NCI-H1092 (cell line): ENCODE measurements at regions not wholly inside any gene's neighbourhood (a gene's known extent, or its start where the extent isn't known, plus 50 kb on each side); places are given as distances from the start of the nearest gene placed in this dataset.
"Not testable (repeated sequence)": the region's sequence is repeated elsewhere in the genome, so short reads cannot be mapped to it uniquely, and the experiment has no call there.

ENCODE experiments used
- DNase-seq: peaks from one replicate; lab custom pipeline; 2025; lab: John Stamatoyannopoulos, UW

DNA sequence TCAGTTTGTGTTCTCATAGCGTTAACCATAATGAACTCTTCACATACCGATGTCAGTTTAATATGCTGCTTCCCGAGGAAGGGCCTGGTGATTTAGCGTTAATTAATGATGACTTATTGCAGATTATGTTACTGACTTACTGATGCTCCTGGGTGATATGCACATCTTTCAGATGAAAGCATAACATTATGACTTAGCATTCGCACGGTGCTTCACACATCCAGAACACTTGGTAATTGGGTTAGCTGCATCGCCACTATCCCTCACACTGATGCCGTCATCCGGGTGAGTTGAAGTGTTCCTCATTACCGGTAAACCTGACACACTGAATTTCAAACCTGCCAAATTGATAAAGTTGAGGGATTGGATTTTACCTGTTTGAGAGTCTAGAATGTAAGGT lies 239.0 kb upstream of the PODXL start:
- no peak for DNase-seq

GRCh38 chr7:131792311-131792710 lies 235.9 kb upstream of the PODXL start:
- DNase-seq = no peak

GRCh38 chr7:131787101-131787500 lies 230.7 kb upstream of the PODXL start:
- no peak for DNase-seq

DNA sequence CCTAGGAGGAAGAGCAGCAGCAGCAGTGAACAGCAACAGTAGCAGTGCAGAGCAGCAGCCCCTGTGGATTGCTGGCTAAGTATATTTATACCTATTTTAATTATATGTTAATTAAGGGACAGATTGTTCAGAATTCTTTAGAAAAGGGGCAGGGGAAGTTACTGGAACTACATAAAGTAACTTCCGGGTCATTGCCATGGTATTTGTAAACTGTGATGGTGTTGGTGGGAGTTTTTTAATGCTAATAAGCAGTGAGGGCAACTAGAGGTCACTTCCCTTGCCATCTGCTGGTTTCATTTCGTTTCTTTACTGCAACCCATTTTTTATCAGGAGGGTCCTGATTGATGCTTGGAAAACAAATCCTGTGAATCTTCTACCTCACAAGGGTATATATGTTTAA lies 229.8 kb upstream of the PODXL start:
- DNase-seq = no peak

DNA sequence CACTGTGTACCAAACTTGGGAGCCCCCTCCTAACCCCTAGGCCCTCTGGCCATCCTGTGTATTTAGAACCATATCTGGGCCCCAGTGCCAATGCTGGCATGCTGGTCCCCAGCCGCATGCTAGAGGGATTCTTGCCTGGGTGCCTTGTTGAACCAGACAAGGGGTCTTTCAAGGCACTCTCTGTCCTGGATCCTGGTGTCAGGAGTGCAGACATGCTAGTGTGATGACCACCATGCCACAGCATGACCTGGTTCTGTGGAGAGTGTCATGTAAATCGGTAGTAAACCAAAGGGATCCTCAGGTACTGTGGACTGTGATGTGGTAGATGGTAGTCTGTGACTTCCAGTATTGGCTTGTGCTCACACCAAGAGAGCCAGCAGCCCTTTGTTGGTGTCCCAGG lies 222.2 kb upstream of the PODXL start:
- DNase-seq = no peak

DNA sequence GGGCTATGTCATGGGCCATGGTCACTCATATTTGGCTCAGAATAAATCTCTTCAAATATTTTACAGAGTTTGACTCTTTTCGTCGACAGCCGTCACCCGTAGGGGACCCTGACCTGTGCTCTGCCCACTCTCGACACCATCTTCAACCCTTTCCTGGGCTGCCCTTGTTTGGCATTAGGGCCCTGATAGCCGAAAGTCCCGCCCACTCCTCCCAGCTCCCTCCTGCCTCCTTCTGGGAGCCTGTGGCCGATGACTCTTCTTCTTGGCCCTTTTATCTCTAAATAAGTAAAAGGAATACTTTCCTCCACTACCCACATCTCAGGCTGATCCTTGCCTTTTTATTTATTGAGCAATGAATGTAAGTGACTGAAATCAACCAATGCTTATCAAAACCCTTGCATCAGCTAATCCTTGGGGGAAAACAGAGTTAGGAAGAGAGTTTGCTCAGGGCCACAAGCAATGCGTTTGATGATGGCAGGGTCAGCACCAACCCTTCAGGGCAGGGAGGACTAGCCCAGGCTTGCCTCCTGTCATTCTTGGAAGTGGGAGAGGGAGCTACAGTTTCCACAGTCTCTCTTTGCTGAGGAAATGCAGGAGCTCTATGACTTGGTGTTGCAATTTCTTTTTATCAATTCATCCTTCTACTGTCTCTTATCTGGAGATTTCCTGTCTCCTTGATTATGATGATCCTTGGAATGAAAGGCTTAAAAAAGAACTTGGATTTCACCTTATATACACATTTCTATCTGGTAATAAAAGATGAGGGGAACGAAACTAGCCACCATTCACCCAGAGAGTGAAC lies 218.2 kb upstream of the PODXL start:
- no peak for DNase-seq

DNA sequence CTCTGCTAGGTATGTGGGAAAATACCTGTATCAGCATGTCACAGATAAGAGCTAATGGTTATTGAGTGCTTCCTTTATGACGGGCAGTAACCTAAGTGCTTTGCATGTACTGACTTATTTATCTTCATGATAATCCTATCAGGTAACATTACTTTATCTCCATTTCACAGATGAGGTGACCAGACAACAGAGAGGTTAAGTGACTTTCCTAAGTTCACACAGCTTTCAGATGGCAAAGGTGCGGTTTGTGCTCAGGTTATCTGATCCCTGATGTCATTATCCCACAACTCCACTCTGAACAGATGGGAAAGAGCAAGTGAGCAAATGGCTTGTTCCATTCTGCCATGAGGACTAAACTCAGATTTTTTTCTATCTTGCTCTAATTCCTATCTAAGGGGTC lies 217.0 kb upstream of the PODXL start:
- DNase-seq = no peak

DNA sequence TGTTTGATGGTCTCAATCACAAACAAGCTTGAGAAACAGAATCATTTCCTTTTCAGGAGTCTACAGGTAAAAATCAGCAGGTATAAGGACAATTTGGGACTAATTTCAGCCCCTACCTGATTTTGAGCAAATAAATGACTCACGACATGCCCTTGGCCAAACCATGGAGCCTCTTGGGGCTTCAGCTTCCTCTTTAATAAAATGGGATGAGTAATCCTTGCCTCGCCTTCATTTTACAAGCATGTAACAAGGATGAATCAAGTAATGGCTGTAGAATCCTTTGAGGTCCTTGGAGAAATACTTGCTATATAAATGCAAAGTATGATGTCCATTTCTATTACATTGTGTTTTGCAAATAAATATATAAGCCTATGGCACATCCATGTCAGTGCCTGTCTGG lies 212.8 kb upstream of the PODXL start:
- DNase-seq = no peak

DNA sequence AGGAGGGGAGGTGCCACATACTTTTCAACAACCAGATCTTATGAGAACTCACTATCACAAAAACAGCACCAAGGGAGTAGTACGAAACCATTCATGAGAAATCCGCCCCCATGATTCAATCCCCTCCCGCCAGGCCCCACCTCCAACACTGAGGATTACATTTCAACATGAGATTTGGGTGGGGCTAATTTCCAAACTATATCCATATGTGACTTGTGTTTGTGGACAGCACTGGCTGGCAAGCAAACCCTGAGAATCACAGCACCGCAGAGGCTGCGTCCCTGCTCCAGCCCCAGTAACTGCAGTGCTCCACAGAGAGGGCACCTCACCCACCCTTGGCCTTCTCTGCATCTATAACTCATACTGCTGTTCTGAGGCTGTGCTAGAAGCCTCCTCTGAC lies 211.2 kb upstream of the PODXL start:
- DNase-seq = no peak

GRCh38 chr7:131765575-131765974 lies 209.1 kb upstream of the PODXL start:
- no peak for DNase-seq

DNA sequence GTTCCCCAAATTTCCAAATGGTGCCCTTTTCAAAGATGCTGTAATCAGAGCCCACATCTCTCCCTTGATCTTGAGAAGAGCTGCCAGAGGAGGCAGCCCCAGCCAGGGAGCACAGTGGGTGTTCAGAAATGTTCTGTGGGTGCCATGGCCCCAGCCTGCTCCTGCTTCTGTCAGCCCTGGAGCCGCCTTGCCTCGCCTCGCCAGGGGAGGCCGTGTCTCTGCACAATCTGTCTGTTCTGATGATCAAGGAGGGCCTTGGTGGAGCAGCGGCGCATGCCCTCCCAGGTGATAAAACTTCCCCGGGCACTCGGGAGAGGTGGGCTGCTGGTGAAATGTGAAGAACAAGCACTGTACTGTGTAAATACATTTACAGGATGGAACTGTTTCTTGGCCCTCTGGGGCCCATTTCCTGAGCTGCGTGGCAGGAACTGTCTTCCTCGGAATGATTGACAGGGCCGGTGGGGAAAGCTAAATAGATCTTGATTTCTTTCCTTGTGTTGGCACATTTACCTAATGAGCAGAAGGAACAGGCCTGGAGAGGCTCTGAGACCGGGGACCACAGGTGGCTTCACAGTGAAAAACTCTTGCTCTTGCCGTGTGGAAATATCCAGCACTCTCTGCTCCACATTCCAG lies 207.8 kb upstream of the PODXL start:
- DNase-seq = no peak

DNA sequence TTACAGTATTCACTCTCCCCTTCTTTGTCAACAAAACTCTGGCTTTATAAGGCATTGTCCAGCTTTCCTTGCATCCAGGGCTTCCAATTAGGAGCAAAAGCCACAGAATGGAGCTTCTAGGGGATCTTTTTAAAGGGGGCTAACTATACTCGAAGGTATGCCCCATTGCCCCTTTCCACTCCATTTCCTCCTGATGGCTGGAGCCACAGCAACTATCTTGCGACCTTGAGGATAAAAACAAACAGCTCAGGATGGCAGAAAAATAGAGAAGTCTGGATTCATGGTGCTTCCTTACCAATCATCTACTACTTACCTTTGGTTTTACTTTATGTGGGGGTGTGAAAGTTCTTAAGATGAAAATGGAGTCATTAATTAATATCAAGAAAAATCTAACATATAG lies 206.3 kb upstream of the PODXL start:
- DNase-seq = no peak

DNA sequence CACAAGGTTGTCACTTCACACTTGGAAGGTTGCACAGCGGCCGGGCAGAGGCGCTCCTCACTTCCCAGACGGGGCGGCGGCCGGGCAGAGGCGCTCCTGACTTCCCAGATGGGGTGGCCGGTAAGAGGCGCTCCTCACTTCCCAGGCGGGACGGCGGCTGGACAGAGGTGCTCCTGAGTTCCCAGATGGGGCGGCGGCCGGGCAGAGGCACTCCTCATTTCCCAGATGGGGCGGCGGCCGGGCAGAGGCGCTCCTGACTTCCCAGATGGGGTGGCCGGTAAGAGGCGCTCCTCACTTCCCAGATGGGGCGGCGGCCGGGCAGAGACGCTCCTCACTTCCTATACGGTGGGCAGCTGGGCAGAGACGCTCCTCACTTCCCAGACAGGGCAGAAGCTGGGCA lies 199.4 kb upstream of the PODXL start:
- DNase-seq = not testable (repeated sequence)

GRCh38 chr7:131753620-131754222 lies 197.3 kb upstream of the PODXL start:
- DNase-seq = no peak

GRCh38 chr7:131747658-131748232 lies 191.3 kb upstream of the PODXL start:
- no peak for DNase-seq

DNA sequence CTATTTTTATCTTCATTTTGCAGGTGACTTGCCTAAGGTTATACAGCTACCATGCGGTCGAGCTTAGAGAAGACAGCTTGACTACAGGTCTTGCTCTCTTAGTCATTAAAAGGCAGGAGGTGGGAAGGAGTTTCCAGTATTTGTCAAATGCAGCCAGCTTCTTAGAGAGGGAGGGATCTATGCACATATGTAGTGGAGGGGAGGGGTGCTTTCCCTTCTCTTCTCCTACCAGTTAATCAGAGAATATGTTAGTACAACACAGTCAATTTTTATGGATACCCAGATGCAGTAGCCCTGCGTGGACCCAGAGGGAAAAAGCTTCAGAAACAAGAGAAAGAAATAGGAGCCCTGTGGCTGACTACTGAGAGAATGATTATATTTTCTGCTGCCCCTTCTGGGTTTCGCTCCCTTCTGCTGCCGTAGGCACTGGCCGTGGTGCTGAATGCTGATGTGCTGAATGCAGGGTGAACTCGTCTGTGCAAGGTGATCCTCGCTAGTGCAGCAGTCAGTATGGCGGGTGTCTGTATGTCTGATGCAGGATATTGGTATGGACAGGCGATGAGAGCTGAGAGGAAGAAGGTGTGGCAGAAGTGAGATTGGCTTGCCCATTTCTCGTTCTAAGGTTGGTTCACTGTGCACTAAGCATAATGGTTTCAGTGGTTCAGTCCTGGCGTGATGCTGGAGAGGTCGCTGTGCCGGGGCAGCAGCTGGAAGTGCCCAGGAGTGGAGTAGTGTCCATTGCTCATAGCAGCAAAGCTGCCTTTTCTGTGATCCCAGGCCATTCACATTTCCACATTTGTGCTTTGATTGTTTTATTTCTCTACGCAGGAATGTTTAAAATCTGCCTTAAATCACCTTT lies 189.2 kb upstream of the PODXL start:
- no peak for DNase-seq

DNA sequence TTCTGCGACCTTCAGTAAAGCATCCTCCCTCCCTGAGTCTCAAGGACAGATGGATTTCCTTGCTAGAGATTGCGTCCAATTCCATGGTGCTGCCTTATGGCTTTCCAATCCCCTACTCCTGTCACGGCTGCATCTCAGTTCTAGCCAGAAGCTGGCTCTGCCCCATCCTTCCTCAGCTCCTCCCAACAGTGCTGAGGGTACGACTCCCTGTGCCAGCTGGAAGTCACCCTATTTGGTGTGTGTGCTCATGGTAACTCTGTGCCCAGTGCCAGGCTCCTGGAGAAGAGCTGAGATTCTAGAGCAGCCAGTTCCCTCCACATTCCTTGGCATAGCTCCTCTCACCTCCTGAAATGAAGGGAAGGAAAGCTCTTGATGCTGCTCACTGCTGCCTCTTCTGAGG lies 185.0 kb upstream of the PODXL start:
- DNase-seq = no peak

DNA sequence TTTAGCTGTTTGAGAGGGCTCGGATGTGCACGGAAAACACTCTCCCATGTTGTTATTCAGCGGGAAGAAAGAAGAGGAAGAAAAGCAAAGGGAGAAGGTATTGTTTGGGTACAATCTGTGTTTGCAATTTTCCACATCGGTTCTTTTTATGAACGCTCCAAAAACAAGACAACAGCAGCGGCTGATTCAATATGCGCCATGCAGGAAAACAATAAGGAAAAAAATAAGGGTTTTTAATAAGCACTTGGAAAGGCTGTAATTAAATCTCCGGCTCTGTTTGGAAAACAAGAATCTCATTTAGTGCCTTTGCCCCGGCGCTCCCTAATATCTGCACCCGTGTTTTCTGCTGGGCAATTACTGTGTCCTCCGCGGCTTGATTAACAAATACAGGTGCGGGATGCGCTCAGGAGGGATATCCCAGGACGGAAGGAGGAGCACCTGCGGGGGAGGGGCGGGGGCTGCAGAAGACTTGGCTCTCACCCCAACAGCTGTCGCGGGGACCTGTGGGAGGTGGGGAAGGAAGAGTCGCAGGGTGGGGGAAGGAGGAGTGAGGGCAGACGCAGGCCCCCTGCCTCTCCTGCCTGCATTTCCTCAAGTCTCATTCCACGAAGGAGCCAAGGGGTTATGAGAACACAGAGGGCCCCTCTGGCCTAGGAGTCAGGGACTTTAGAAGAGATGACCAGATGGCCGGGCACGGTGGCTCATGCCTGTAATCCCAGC lies 181.5 kb upstream of the PODXL start:
- no peak for DNase-seq

DNA sequence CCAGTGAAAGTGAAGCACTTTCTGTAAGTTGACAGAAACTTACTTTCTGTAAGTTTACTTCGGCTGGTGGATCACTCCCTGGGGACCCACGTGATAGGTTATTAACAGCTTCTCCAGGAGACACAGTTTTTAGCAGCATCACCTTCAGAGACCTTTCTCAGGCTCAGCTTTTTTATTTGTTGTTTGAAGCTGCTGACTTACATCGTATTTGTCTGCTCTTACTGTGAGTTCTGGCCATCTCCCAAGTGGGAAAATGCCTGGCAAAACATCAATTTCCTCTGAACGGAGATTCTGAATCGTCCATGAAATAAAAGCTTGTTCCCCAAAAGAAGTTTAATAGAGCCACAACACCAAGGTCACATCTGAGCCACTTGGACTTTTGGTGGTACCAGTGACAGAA lies 178.7 kb upstream of the PODXL start:
- DNase-seq = no peak

DNA sequence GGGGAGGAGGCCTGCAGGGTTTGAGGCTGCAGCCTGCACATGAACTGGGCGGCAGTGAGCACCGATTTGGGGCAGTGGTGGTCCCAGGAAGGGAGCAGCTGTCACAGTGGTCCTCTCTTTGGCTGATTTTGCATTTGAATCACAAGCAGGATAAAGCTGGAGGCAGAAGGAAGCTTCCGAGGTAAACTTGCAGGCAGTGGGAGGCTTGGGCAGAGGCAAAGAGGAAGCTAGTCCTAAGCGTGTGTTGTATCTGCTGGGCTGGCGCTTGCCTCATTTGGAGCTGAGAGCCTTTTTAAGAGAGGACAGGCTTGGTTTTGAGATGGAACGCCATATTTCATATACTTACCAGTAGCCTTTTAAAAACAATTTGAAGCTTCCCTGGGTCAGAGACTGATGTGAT lies 177.2 kb upstream of the PODXL start:
- no peak for DNase-seq

DNA sequence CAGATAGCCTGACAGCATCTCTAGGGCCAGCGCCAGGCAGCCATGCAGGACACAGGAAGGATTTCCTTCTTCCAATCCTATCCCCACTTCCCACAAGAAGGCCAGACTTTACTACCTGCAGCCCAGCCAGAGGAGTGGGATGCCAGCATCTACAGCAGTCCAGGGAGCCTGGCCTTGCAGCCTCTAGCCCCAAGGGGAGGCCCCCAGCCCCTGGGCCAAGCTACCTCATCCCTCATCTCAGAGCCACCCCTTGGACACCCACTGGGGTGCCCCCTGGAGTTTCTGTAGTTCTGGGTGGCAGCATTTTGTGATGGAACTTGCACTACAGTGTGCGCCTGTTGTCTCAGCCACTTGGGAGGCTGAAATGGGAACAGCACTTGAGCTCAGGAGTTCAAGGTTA lies 170.8 kb upstream of the PODXL start:
- DNase-seq = no peak

- no peak for DNase-seq
Measured at GRCh38 chr7:131726686-131727085, 170.3 kb upstream of the PODXL start.
